GM18907 (cell line): ENCODE measurements at regions not wholly inside any gene's neighbourhood (a gene's known extent, or its start where the extent isn't known, plus 50 kb on each side); places are given as distances from the start of the nearest gene placed in this dataset.
A peak's percentile ranks its signal among the peaks of the same experiment; 100 is the strongest.

Source experiments
- ATAC-seq: cut with Tn5 transposase; IDR thresholded peaks from one replicate; pipeline ENCODE4 v1.9.1; 2021; ENCODE audit warnings: mild to moderate bottlenecking, moderate library complexity; ENCODE audit not compliant: unreplicated experiment

DNA sequence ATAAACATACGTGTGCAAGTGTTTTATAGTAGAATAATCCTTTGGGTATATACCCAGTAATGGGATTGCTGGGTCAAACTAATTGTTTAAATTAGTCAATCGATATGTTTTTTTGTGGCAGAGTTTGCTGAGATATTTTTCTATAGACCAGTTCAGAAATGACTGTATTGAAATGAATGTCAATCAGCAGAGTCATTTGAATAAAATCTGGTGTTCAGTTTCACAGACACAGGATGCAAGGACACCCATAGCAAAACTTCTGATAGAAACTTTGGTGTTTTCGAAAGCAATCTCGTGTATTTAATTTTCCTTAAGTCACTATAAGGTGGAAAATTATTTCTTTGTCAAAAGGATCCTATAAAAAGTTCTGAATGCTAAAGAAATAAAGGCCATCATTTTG, 434.4 kb downstream of the RAP2B start:
- no peak for ATAC-seq

DNA sequence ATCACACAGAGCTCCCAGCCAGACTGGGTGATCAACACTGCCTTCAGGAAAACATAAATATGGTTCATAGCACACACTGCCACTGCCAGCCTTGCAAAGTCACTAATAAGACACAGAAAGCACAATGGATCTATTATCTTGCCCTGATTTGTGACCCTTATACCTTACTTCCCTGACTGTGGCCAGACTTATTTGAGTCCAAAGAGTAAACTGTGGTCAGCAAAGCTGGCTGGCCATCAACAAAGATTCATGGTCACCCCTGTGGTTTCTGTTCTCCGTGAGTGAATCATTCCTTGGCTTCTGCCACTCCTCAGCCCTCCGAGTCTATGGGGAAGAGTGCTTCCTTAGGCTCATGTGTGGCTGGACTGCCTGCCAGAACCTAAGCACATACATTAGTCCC, 437.7 kb downstream of the RAP2B start:
- ATAC-seq = no peak

DNA sequence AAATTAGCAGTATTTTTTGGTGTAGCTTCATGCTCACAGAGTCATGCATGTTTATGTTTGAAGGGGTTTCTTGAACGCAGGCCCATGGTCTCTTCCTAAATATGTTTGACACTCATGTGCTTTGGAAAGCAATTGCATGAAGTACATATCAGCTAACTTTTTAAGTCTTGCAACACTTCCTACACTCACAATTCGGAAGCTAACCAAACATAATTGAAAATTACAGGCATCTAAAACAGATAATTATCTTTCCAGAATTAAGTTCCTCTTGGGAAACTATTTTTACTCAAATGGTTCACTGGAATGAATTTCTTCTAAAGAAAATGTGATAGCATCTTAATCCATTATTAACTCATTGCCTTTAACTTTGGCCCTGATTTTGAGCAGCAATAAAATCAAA, 438.9 kb downstream of the RAP2B start:
- ATAC-seq = no peak

DNA sequence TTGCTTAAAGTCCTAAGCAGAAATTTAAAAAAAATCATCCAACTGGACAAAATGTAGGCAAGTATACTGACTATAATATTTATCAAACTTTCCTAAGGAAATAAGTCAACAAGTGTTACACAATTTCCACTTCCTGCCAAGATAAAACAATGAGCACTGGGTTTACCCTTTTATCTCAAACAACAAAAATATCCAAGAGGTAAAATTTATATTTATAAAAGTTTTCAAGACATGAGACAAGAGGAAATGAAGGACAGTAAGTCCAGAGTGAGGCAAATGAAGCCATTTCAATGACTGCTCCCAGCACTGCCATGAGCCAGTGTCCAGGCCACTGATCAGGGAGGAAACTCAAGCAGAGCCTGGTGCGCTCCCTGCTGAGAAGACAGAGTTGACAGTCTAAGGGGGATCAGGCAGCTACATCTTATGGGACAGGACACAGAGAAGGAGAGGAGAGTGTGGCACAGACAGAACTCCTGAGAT, 439.4 kb downstream of the RAP2B start:
- no peak for ATAC-seq

DNA sequence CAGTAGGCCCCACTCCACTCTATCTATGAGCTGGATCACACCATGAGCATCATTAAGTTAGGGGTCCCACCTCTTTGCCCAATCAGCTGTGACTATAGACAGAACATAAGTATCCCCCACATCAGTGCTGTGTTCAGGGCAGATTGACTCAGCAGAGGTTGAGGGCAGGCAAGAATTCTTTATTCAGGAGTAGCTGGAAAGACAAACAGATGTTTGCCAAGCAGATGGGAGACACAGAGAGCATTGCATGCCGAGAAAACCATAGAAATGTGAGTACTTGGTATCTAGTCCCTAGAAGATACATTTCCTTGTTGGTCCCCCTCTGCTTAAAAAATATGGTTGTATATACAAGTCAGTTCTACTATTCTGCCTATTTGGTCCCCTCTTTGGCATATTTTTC, 440.8 kb downstream of the RAP2B start:
- ATAC-seq = no peak

DNA sequence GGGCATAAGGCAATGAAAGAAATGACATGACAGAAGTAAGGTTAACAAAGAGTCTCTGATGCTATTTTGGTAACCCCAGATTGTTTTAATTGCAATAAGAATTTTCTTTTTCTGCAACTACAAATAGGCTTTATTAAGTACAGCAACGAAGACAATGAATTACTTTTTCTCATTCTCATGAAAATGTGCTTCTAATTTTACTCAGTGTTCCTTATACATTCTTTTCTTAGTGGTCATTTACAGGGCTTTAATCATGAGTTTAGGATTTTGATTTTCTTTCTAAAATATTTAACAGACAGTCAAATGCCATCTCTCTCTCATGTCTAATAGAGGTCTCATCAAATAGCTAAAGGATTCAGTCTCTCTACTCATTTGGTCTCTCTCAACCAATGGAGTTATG, 452.1 kb downstream of the RAP2B start:
- no peak for ATAC-seq

DNA sequence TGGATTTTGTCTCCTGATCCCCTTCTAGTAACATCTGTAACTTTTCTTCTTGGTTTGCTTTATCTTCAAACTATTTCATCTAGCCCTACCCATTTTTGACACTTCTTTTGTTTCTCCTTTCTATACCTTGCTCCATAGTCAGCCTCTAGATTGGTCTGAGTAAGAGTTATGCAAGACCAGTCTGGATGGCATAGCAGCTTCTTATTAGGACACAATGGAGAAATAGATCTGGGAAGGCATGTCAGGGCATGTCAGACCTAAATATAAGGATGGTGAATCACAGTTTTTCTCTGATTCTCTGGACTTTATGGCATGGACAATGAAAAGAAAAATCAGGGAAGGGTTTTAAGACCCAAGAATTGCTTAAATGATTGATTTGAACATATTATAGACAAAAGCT, 452.5 kb downstream of the RAP2B start:
- ATAC-seq = no peak

DNA sequence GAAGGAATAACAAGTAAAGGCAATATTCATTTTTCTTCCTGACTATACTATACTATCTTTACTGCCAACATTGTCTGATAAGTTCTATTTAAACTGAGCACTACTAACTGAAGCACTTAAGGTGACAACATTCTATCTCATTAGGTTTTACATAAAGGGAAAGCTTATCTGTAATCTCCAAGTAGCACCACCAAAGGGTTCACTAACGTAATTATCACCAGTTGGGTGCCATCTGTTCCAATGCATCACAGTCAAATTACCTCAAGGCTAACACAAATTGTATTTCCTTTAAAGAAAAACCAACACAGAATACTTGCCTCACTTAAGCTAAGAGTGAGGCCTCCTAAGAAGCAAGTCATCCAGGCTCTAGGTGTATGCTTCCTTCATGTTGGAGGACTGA, 453.8 kb downstream of the RAP2B start:
- no peak for ATAC-seq

DNA sequence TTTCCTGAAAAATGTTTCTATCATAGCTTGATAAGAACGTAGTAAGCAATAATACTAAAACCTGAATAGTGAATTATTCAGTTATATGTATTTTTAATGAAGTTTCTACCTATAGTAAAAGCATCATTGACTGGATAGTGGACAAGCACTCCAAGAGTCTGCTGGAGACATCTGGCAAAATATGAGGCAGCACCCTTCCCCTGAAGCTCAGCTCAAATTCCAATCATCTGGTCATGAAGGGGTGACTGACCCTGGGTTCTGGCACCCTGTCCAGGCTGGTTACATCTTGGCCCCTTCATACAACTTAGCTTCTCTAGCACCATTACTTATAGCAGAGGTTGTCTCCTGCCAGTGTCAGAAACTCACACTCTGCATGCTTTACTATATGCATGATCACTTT, 455.4 kb downstream of the RAP2B start:
- no peak for ATAC-seq

DNA sequence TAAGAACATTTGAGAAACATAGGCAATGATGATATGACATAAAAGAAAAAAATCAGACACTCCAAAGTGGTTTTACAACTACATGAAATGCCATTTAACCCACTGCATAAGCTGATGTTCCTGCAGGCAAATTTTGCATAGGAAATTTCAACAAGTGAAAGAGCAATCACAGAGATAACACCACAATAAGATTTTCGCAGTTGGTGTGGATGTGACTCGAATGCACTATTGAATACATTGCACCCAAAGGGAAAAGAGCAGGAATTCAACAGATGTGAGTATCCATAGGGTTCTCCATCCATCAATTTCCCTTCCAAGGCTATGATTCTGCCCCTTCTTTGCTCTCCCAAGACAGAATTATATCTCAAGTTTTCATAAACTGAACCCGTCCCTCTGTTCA, 456.1 kb downstream of the RAP2B start:
- ATAC-seq = no peak

DNA sequence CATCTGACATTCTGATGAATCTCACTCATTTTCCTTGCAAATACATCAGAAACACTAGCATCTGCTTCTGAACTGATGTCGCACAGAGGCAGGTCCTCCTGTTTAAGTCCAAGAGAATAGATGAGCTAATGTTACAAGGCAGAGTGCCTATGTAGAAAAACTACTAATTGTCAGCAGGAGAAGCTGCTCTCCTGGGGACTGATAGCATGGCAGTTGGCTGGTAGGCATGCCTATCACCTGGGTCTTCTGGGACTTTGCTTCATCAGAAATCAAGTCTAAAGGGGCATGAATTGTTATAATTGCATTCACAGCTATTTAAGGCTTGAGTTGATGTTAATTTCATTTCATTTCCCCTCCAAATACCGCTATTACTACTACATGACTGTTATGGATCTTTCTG, 457.2 kb downstream of the RAP2B start:
- no peak for ATAC-seq

DNA sequence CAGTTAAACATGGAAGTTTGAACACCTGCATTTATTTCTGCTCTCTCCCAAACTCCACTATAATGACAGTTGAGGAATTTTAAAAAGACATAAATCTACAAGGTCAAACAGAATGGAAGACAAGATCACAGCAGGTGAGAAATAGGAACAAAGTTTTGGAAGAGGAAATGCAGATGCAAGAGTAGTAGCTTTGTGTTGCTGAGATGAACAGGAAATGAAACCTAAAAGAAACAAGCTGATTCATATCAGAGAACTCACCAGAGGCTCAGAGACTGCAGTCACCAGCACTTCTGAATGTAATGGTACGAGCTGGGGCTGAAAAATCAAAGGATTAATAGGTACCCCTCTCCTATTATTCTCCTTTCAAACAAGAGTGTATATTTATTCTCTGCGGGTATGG, 459.9 kb downstream of the RAP2B start:
- peak; percentile 97 for ATAC-seq

DNA sequence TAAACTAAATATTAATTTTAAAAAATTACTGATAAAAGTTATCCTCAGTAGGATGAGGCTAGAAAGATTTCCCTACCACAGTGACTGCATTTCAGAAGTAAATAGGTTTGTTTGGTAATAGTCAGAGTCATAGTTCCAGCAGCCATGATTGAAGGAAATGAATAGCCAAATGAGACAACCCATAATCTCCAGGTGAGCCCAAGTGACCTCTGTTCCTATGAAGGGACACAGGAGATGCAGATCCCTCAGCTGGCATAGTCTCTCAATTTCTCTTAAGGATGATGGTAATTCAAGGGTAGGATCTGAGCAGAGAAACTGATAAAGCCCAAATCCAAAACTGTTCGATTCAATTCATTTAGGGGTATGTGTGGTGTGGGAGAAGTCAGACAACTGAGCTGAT, 461.8 kb downstream of the RAP2B start:
- ATAC-seq = no peak

DNA sequence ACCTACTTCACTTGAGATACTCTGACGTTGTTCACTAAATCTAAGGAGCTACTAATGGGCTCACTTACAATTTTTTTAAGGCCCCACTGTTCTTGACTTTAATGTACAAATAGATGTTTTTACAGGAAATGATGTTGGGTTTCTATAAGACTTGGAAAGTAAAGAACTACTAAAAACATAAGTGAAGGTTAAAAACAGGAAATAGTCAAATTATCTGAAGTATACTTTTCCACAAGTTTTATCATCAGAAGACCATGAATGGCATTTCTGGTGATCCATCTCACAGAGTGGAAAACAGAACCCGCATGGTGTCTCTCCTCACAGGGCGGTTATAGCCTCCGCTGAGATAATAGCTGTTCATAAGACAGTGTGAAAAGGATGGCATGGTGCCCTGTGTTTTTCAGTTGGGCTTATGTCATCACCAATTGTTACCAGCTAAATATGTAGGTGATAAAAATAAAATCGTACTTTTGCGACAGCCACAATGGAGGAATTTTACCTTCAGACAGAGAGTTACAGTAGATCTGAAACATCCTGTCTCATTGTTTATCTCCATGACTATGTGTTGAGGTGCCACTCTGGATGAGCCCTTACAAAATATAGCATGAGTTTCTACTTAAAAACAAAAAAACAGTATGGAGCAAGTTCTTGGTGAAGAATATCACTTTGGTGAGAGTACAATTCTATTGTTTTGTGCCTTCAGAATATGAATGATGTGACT, 462.4 kb downstream of the RAP2B start:
- no peak for ATAC-seq

DNA sequence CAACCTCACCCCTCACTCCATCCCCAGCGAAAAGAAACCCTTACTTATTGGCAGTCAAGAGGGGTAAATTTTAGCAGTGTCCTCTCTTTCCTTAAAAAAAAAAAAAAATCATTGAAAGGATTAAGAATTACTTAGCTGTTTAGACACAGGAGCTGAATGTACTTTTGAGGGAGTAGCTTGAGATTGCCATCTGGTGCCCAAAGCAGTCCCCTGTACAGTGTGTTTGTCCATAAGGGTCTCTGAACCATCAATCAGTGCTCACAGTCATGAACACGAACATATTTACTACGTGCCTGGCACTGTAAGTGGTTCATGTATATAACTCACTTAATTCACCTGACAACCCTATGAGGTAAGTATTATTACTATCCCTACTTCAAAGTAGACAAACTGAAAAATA, 463.5 kb downstream of the RAP2B start:
- ATAC-seq = no peak

DNA sequence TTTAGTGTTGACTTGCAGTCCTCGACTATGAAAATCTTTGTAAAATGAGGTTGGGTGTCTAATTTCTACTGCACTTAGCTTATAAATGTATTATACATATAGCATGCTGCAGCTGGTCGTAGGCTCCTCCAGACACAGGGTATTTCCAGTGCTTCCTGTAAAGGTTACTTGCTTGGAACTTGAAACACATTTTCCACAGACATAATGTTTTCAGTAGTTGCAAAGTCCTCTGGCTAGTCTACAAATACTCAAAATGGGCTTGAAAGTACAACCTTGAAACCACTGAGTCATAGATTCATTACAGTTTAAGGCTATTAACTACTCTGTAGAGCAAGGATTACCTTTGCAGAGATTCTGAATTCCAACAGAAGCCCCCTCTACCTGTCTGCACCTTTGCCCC, 464.1 kb downstream of the RAP2B start:
- ATAC-seq = no peak

DNA sequence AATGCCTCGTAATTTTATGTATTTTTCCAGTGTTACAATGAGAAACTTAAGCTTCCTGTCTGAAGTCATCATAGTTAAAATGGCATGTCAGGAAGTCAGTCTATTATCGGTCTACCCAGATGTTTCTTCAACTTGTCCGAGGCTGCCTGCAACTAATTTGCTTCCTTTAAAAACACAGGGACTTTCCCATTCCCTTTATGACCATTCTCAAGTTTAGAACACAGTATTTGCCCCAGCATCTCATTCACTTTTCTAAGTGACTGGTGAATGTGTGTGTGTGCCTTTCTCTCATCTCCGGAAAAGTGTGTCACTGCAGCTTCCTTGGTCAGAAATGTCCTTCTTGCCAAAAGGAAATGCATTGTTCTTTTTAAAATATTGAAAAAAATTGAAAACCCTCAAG, 466.6 kb downstream of the RAP2B start:
- peak; percentile 64 for ATAC-seq

DNA sequence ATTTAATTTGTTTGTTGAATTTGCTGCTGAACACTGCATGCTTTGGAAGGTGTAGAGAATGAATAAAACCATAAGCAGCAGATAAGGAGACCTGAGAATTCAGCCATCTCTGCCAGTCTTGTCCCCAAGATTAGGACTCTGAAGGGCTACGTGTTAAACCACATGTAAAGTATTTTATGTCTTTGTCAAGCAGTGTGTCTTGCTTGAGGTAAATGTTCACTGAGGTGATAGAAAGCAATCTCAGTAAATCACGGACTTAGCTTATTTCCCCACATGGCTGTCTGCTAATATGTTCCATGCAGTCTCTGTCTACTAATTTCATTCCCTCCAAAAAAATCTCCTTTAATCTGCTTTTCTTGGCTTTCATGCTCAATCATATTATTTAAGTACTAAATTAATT, 467.1 kb downstream of the RAP2B start:
- ATAC-seq = no peak

DNA sequence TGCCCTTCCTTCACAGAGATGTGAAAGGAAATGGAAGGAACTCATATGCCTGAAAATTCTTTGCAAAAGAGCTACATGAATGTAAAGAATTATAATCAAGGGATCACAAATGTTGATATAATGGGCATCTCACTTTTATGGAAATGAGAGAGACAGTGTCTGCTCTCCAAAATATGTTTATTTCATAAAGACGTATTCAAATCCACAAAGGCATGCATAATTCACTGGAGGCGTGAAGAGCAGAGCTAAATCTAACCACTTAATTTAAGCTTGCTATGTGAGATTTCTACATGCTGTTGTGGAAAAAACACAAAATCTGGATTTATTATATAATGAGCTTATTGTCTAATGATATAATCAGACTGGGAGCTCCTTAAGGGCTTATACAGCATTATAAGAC, 469.1 kb downstream of the RAP2B start:
- ATAC-seq = no peak

DNA sequence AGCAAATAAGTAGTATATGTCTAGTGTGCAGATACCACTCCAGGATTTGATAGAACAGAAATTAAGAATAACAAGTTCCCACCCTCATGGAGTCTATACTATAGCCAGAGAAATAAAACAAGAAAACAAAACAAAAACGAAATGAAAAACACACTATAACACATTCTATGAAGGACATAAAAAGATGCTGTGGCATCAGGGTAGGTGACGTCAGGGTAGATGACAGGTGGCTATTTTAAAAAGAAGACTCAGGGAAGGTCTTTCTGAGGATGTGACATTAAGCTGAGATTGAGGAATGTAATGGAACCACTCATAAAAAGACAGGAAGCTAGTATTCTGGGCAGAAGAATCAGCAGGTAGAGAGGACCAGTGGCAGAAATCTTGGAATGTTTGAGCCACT, 469.6 kb downstream of the RAP2B start:
- ATAC-seq = no peak

DNA sequence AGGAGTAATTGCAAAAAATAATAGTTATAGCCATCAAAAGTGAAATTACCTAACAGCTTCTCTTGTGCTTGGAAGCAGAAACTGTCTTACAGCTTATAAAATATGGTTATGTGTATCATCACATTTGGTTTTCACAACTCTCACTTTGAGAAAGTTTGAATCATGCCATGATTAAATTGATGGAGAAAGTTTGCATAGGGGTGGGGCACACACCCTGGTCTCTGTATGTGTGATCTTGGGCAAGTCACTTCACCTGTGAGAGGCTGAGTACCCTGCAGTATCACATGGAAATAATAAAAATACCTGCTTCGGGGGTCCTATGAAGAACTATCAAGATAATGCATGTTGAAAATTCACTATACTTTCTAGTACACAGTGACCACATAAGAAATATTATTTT, 471.4 kb downstream of the RAP2B start:
- no peak for ATAC-seq

DNA sequence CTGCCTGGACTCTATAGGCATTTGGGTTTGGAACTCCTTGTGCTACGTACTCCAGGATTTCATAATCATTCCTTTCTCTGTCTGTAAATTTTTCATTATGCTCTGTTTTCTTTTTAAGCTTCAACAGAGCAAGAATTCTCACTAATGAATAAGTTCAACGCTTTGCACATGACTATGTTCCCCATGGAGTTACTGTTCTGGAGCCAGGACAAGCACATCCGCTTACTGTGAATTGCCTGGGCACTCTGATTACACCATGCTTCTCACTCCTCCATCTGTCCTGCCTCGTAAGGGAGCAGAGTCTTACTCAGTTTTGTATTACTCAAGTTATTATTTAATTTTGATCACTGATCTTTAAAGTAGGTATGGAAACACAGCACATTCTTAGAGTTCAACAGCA, 472.7 kb downstream of the RAP2B start:
- no peak for ATAC-seq

DNA sequence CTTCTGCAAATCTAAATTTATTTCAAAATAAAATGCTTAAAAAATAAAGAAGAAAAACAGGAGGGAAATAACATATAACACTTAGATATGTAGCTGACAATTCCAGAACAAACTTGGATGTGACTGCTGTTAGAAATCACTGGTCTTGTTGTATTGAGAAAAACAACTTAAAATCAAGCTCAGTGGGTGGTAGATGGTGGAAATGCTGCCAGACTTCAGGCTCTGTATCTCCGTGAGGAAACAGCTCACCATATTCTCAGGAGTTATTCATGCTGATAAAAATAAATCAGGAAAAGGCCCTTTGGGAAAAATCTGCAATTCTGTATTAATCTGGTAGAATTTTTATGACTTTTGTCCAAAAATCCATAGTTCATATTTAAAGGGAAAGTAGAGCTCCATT, 477.6 kb downstream of the RAP2B start:
- no peak for ATAC-seq
